Gastroesophageal sphincter (tissue), 4 donors: ENCODE measurements at regions not wholly inside any gene's neighbourhood (a gene's known extent, or its start where the extent isn't known, plus 50 kb on each side); places are given as distances from the start of the nearest gene placed in this dataset.

Experiments
- ATAC-seq: fragments of 150-250 bp; one replicate; pipeline ENCODE4 v1.9.1; 2016; ENCODE audit warnings: mild to moderate bottlenecking, moderate library complexity
- H3K27ac ChIP-seq, 4 donors: fragments of 200-600 bp; sonication (generic) in 3 of 4; 1 replicate in 3 of 4; 2 replicates in 1 of 4; pipeline ENCODE4 v1.5.1; 2016 to 2019
- H3K27me3 ChIP-seq: fragments of 200-600 bp; sonication (generic); one replicate; pipeline ENCODE4 v1.5.1; 2019
- H3K36me3 ChIP-seq, 2 donors: fragments of 200-600 bp; sonication (generic); one replicate each; pipeline ENCODE4 v1.5.1; 2019; ENCODE audit warnings: control low read depth in 1 of 2
- H3K4me1 ChIP-seq, 3 donors: fragments of 200-600 bp; sonication (generic); 1 replicate in 2 of 3; 2 replicates in 1 of 3; pipeline ENCODE4 v1.5.1; 2016 to 2019; ENCODE audit warnings: control low read depth in 2 of 3
- H3K4me3 ChIP-seq, 2 donors: fragments of 200-600 bp; sonication (generic); one replicate each; pipeline ENCODE4 v1.5.1; 2019; ENCODE audit warnings: mild to moderate bottlenecking in 1 of 2, moderate library complexity in 1 of 2
- H3K9me3 ChIP-seq, 3 donors: fragments of 200-600 bp; sonication (generic); one replicate each; pipeline ENCODE4 v1.5.1; 2017 to 2019; ENCODE audit warnings: control low read depth in 2 of 3
- EP300 ChIP-seq: sonication (generic); formaldehyde crosslinking; IDR thresholded peaks from one replicate; pipeline ENCODE4 v1.6.1; 2017; ENCODE audit warnings: antibody characterized with exemption, mild to moderate bottlenecking
- POLR2A ChIP-seq, 2 donors: fragments of 450-650 bp; IDR thresholded peaks; one replicate each; pipeline ENCODE4 v1.6.1; 2017; ENCODE audit warnings: antibody characterized with exemption in 2 of 2, mild to moderate bottlenecking in 2 of 2, moderate library complexity in 1 of 2
- POLR2AphosphoS5 ChIP-seq: sonication (generic); formaldehyde crosslinking; IDR thresholded peaks from one replicate; pipeline ENCODE4 v1.6.1; 2017; ENCODE audit warnings: antibody characterized with exemption
- WGBS, 2 donors: methylation state at CpG; one replicate each; pipeline ENCODE4 v1.1.5; 2018; ENCODE audit warnings: low coverage in 1 of 2; 5-methylcytosine and 5-hydroxymethylcytosine counted together
- TF ChIP-seq, protein P1 (sequence below), 4 experiments: fragments of 200-600 bp in 2 of 4; fragments of 450-650 bp in 2 of 4; sonication (generic) in 1 of 4; IDR thresholded peaks; one replicate each; pipeline ENCODE4 v1.5.1; 2017 to 2019; ENCODE audit warnings: antibody characterized with exemption in 4 of 4, mild to moderate bottlenecking in 2 of 4, moderate library complexity in 2 of 4

DNA sequence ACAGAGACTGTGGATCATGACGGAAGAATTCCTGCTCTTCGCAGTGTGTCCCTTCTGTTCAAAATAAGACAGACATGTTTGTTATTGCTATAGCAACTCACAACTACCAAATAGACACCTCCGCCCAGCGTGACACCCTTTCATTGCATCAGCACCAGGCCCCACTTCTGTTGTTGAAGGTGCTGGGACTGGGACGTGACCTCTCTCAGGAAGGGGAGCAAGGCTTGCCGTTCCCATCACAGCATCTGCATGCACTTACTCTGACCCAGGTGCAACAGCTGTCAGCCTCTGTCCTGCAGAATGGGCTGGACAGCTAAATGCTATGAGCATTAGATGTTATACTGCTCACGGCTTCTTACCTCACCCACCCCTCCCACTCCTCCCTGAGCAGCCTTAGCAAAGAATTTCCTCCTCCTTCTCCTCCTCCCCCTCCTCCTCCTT lies 94.1 kb downstream of the DACT2 start:
- no peaks in the 10 kb centered on the region for H3K36me3 ChIP-seq
- peaks cover 0 to 23% (median 7%) of the 10 kb centered on the region in 3 donors for H3K4me1 ChIP-seq
- peak; percentile 57 for ATAC-seq
- H3K4me3 ChIP-seq = no peak overlapping the region
- WGBS, 2 donors = 10 to 27% methylated on average over 6 to 7 of the region's 7 CpGs
- peak overlapping the region in 1 of 4 donors; percentile 70 for H3K27ac ChIP-seq
- H3K27me3 ChIP-seq = no peaks in the 10 kb centered on the region
- H3K9me3 ChIP-seq = no peaks in the 10 kb centered on the region
- no peak for TF ChIP-seq POLR2AphosphoS5
- no peak for TF ChIP-seq EP300
- no peak for TF ChIP-seq POLR2A (IDR thresholded peaks at IDR 0.05)
- TF ChIP-seq, protein P1, sequence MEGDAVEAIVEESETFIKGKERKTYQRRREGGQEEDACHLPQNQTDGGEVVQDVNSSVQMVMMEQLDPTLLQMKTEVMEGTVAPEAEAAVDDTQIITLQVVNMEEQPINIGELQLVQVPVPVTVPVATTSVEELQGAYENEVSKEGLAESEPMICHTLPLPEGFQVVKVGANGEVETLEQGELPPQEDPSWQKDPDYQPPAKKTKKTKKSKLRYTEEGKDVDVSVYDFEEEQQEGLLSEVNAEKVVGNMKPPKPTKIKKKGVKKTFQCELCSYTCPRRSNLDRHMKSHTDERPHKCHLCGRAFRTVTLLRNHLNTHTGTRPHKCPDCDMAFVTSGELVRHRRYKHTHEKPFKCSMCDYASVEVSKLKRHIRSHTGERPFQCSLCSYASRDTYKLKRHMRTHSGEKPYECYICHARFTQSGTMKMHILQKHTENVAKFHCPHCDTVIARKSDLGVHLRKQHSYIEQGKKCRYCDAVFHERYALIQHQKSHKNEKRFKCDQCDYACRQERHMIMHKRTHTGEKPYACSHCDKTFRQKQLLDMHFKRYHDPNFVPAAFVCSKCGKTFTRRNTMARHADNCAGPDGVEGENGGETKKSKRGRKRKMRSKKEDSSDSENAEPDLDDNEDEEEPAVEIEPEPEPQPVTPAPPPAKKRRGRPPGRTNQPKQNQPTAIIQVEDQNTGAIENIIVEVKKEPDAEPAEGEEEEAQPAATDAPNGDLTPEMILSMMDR (IDR thresholded peaks at IDR 0.05) = no peak

DNA sequence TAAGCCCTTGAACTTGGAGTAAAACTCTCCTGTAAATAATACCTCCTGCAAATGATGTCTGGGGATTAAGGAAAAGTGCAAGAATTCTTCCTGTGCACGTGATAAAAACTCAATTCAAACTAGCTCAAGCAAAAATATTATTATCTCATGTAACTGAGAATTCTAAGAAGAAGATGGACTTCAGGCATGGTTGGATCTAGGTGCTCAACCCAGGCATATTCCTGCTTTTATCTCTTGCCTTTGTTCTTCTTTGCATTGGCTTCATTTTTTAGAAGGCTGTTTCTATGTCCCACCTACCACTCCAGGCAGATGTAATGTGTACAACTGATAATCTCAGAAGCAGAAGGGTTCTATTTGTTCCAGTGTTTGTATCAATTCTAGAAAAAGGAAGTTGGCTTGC lies 95.8 kb downstream of the DACT2 start:
- no peaks in the 10 kb centered on the region for H3K36me3 ChIP-seq
- H3K4me3 ChIP-seq = no peak overlapping the region
- H3K9me3 ChIP-seq = no peaks in the 10 kb centered on the region
- no peak overlapping the region for H3K27ac ChIP-seq
- TF ChIP-seq POLR2A (IDR thresholded peaks at IDR 0.05) = no peak
- no peak for TF ChIP-seq POLR2AphosphoS5
- TF ChIP-seq EP300 = no peak
- TF ChIP-seq, protein P1 (IDR thresholded peaks at IDR 0.05) = no peak
- H3K27me3 ChIP-seq = no peaks in the 10 kb centered on the region
- peaks cover 0 to 23% (median 9%) of the 10 kb centered on the region in 3 donors for H3K4me1 ChIP-seq
- 83 to 93% methylated on average over 1 of the region's 1 CpG for WGBS, 2 donors
- no peak for ATAC-seq

DNA sequence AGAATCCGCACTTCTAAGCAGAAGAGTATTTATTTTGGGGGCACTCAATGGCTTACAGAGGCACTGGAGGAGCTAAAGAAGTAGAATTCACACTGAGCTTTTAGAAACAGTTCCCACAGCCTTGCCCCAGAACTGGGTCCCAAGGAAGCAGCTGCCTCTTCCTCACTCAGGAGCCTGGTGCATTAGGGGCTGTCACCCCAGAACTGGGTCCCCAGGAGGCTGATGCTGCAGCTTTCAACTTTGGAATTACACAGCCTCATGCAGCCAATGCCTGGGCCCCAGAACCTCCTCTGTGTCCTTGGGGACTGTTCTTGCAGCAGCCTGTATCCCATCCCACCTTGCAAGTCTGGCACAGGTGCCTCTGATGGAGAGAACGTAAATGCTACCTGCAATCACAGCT lies 96.4 kb downstream of the DACT2 start:
- no peaks in the 10 kb centered on the region for H3K36me3 ChIP-seq
- H3K27ac ChIP-seq = no peak overlapping the region
- H3K4me3 ChIP-seq = no peak overlapping the region
- H3K27me3 ChIP-seq = no peaks in the 10 kb centered on the region
- WGBS, 2 donors = 88 to 100% methylated on average over 1 of the region's 2 CpGs
- peaks cover 0 to 23% (median 12%) of the 10 kb centered on the region in 3 donors for H3K4me1 ChIP-seq
- TF ChIP-seq EP300 (no peak), POLR2A (IDR thresholded peaks at IDR 0.05) (no peak), POLR2AphosphoS5 (no peak)
- TF ChIP-seq, protein P1 (IDR thresholded peaks at IDR 0.05) = no peak
- no peak for ATAC-seq
- no peaks in the 10 kb centered on the region for H3K9me3 ChIP-seq

DNA sequence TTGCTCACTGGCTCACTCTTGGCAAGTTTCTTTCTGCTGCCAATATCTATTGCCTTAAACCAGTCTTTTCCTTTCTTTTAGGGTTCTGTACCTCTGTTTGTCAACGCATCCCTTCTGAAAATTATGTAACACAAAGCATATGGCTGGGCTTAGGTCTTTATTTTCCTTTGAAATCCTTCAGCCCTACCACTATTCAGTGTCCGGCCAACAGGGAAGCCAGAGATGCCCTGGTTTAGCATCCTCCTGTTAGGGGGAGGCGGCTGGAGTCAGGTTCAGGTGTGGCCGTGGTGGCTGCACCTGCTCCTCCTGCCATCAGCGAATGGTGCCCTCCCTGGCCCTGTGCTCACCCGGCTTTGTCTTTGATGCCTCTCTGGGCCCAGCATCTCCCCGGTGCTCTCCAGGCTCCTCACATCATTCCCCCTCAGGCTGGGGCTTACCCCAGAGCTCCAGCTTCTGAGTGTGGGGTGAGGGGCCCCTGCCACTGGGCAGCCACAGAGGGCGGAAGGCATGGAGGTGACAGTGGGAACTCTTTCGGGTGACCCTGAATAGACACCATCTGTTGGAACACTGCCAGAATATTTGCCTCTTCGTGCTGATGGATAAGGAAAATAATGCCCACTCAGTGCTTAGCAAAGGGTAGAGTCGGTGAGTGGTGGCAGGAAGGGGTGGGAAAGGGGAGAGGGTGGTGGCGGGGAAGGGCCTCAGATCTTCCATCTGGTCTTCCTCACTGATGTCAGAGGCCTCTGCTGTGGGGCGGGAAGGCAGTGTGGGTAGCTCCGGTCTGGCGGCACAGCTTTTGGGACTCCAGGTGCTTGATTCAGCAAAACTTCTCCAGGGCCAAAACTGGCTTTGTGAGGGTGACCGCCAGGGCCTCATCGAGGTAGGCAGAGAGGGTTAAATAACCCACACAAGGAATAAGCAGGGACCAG lies 97.2 kb downstream of the DACT2 start:
- H3K9me3 ChIP-seq = no peaks in the 10 kb centered on the region
- no peaks in the 10 kb centered on the region for H3K36me3 ChIP-seq
- peaks cover 0 to 23% (median 12%) of the 10 kb centered on the region in 3 donors for H3K4me1 ChIP-seq
- TF ChIP-seq POLR2A (IDR thresholded peaks at IDR 0.05) (no peak), EP300 (no peak), POLR2AphosphoS5 (no peak)
- TF ChIP-seq, protein P1 (IDR thresholded peaks at IDR 0.05) = no peak
- no peak overlapping the region for H3K27ac ChIP-seq
- no peaks in the 10 kb centered on the region for H3K27me3 ChIP-seq
- no peak overlapping the region for H3K4me3 ChIP-seq
- no peak for ATAC-seq
- 91% methylated on average over 4 of the region's 17 CpGs; no CpG with 5 or more reads in 1 of the 2 donors for WGBS, 2 donors
